GM12872 (cell line): ENCODE measurements at regions not wholly inside any gene's neighbourhood (a gene's known extent, or its start where the extent isn't known, plus 50 kb on each side); places are given as distances from the start of the nearest gene placed in this dataset.

Source experiments
- CTCF ChIP-seq: IDR thresholded peaks from 3 replicates; pipeline ENCODE4 v1.5.1; 2011; ENCODE audit warnings: low read depth, mild to moderate bottlenecking, low read length, moderate library complexity; ENCODE audit not compliant: insufficient read depth

GRCh38 chr16:47855431-47855830 lies 300.4 kb downstream of the ABCC12 start:
- no peak for TF ChIP-seq CTCF

DNA sequence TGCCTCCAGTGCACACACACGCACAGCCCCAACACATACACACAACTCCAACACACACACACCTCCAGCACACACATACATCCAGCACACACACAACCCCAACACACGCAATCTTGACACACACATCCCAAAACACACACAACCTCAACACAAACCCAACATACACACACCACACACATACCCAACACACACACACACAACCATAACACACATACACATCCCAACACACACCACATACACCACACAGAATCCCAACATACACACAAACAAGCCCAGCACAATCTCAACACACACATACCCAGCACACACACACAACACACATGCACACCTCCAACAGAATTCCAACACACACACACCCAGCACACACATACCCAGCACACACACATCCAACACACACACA lies 301.1 kb downstream of the ABCC12 start:
- no peak for TF ChIP-seq CTCF

GRCh38 chr16:47852991-47853390 lies 302.8 kb downstream of the ABCC12 start:
- TF ChIP-seq CTCF = no peak

DNA sequence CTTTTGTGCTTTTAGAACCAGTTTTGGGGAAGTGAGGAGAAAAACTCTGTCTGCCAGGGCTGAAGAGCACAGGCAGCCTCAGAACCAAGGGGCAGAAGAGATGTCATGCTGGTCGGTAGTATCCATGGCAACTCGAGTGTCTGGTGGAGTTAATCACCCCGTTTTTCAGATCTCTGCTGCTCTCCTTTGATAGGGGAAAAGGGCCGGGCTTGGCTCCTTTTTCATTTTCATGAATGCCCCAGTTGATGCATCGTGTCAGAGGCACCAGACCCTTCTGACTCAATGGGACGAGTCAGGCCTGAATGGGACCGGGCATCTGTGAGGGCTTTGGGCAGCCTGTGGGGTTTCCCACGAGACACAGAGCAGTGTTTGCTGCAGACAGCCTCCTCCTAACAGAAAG lies 304.6 kb downstream of the ABCC12 start:
- TF ChIP-seq CTCF = no peak

- TF ChIP-seq CTCF = no peak
These were observed 306.1 kb downstream of the ABCC12 start for GRCh38 chr16:47849736-47850135.

GRCh38 chr16:47848421-47849109 lies 307.2 kb downstream of the ABCC12 start:
- no peak for TF ChIP-seq CTCF

- no peak for TF ChIP-seq CTCF
These were observed 308.4 kb downstream of the ABCC12 start for GRCh38 chr16:47847220-47847970.
